Keratinocyte (primary cell): ENCODE measurements at regions not wholly inside any gene's neighbourhood (a gene's known extent, or its start where the extent isn't known, plus 50 kb on each side); places are given as distances from the start of the nearest gene placed in this dataset.

Source experiments
- DNase-seq: peaks from one replicate; pipeline ENCODE4 v3.0.0-alpha.2; 2011; ENCODE audit warnings: low read depth, missing footprints, low spot score
- FAIRE-seq: peaks from 2 replicates; lab custom pipeline; 2011; peaks lifted over from hg19 to GRCh38; lab: Jason Lieb, UNC
- H2AFZ ChIP-seq: 2 replicates; pipeline ENCODE4 v1.6.0; 2012; ENCODE audit warnings: low read length, control low read depth, inconsistent platforms; ENCODE audit not compliant: control insufficient read depth
- H3K27ac ChIP-seq: 2 replicates; pipeline ENCODE4 v1.5.1; 2011; ENCODE audit warnings: low read length; ENCODE audit not compliant: control insufficient read depth, insufficient read depth
- H3K27me3 ChIP-seq: 3 replicates; pipeline ENCODE4 v1.6.0; 2011; ENCODE audit warnings: low read length; ENCODE audit not compliant: control insufficient read depth, insufficient read depth; ENCODE audit errors: extremely low read depth
- H3K36me3 ChIP-seq, 2 experiments: 2 replicates in 1 of 2; 3 replicates in 1 of 2; pipeline ENCODE4 v1.5.1; 2011; ENCODE audit warnings: low read length in 2 of 2, mild to moderate bottlenecking in 1 of 2; ENCODE audit not compliant: control insufficient read depth in 2 of 2, insufficient read depth in 2 of 2; ENCODE audit errors: extremely low read depth in 1 of 2
- H3K4me1 ChIP-seq: 3 replicates; pipeline ENCODE4 v1.5.1; 2011; ENCODE audit warnings: low read length; ENCODE audit not compliant: control insufficient read depth, insufficient read depth; ENCODE audit errors: extremely low read depth
- H3K4me2 ChIP-seq: 3 replicates; pipeline ENCODE4 v1.6.0; 2011; ENCODE audit warnings: low read depth, low read length; ENCODE audit not compliant: control insufficient read depth, insufficient read depth; ENCODE audit errors: extremely low read depth
- H3K4me3 ChIP-seq, 3 experiments: fragments of 200-600 bp in 1 of 3; sonication (generic) in 1 of 3; 2 replicates in 2 of 3; 3 replicates in 1 of 3; pipeline ENCODE4 v1.5.1; 2011 to 2016; ENCODE audit warnings: low read length in 3 of 3, mild to moderate bottlenecking in 3 of 3, control low read depth in 2 of 3, inconsistent platforms in 1 of 3, low read depth in 1 of 3, mixed read lengths in 1 of 3, mixed run types in 1 of 3, moderate library complexity in 1 of 3; ENCODE audit not compliant: control insufficient read depth in 2 of 3, insufficient read depth in 2 of 3; ENCODE audit errors: extremely low read depth in 1 of 3
- H3K79me2 ChIP-seq: 2 replicates; pipeline ENCODE4 v1.6.0; 2012; ENCODE audit warnings: low read length; ENCODE audit not compliant: control insufficient read depth, insufficient read depth
- H3K9ac ChIP-seq: 3 replicates; pipeline ENCODE4 v1.6.0; 2011; ENCODE audit warnings: low read length; ENCODE audit not compliant: control insufficient read depth, insufficient read depth; ENCODE audit errors: extremely low read depth
- H3K9me1 ChIP-seq: 3 replicates; pipeline ENCODE4 v1.6.0; 2011; ENCODE audit warnings: low read length; ENCODE audit not compliant: control insufficient read depth, insufficient read depth; ENCODE audit errors: extremely low read depth
- H3K9me3 ChIP-seq: 2 replicates; pipeline ENCODE4 v1.5.1; 2012; ENCODE audit warnings: low read depth, low read length; ENCODE audit not compliant: control insufficient read depth
- H4K20me1 ChIP-seq: 3 replicates; pipeline ENCODE4 v1.6.0; 2011; ENCODE audit warnings: low read length; ENCODE audit not compliant: control insufficient read depth, insufficient read depth; ENCODE audit errors: extremely low read depth
- CTCF ChIP-seq, 3 experiments: IDR thresholded peaks in 1 of 3; conservative IDR thresholded peaks in 1 of 3; optimal IDR thresholded peaks in 1 of 3; 2 replicates in 2 of 3; 3 replicates in 1 of 3; pipeline versions ENCODE3 to v1.5.1; 2011; ENCODE audit warnings: low read length in 3 of 3, mild to moderate bottlenecking in 3 of 3, moderate library complexity in 2 of 3, control low read depth in 1 of 3, inconsistent platforms in 1 of 3; ENCODE audit not compliant: insufficient read depth in 2 of 3; ENCODE audit errors: extremely low read depth in 1 of 3
- EZH2 ChIP-seq: IDR thresholded peaks from one replicate; pipeline ENCODE4 v1.6.1; 2012; ENCODE audit warnings: inconsistent platforms, mild to moderate bottlenecking, low read length, moderate library complexity
- dilution Hi-C: fragments of 300-500 bp; cut with MboI; formaldehyde crosslinking; loops from one replicate; pipeline ENCODE4 v1.7.0; 2020; ENCODE audit warnings: low sequenced_read_pairs; ENCODE audit not compliant: extremely low pct_ligation_motif_present

- no peaks in the 10 kb centered on the region for H3K36me3 ChIP-seq
- TF ChIP-seq EZH2 (no peak), CTCF (optimal IDR thresholded peaks at IDR 0.05 in 1 of 3, IDR thresholded peaks at IDR 0.05 in 1 of 3, conservative IDR thresholded peaks at IDR 0.05 in 1 of 3; ENCODE audit: extremely low read depth in 1 of 3, insufficient read depth in 2 of 3, low read length in 3 of 3) (no peak)
- H3K4me1 ChIP-seq: no peaks in the 10 kb centered on the region
- no peak overlapping the region for H3K4me3 ChIP-seq
- dilution Hi-C loops: no loop called here
- no peak overlapping the region for H3K9ac ChIP-seq
- H3K27ac ChIP-seq: no peak overlapping the region
- H3K4me2 ChIP-seq: no peak overlapping the region
- H3K9me1 ChIP-seq: no peaks in the 10 kb centered on the region
- no peak overlapping the region for H2AFZ ChIP-seq
- FAIRE-seq: no peak
- no peak for DNase-seq
- peaks cover 3% of the 10 kb centered on the region for H3K9me3 ChIP-seq
- H3K27me3 ChIP-seq: no peaks in the 10 kb centered on the region
- H3K79me2 ChIP-seq: no peaks in the 10 kb centered on the region
- H4K20me1 ChIP-seq: no peaks in the 10 kb centered on the region
These were observed 65.9 kb upstream of the POMGNT2 start for GRCh38 chr3:43171748-43172147.

GRCh38 chr3:43170553-43170952 is 64.7 kb upstream of the POMGNT2 start:
- TF ChIP-seq CTCF (optimal IDR thresholded peaks at IDR 0.05 in 1 of 3, IDR thresholded peaks at IDR 0.05 in 1 of 3, conservative IDR thresholded peaks at IDR 0.05 in 1 of 3; ENCODE audit: extremely low read depth in 1 of 3, insufficient read depth in 2 of 3, low read length in 3 of 3) (no peak), EZH2 (no peak)
- Histone ChIP-seq H3K27me3 (no peaks in the 10 kb centered on the region), H3K4me2 (no peak overlapping the region), H4K20me1 (no peaks in the 10 kb centered on the region), H3K9me3 (peaks cover 3% of the 10 kb centered on the region), H3K4me3 (no peak overlapping the region), H2AFZ (no peak overlapping the region), H3K36me3 (no peaks in the 10 kb centered on the region), H3K27ac (no peak overlapping the region), H3K4me1 (no peaks in the 10 kb centered on the region), H3K79me2 (no peaks in the 10 kb centered on the region), H3K9ac (no peak overlapping the region), H3K9me1 (no peaks in the 10 kb centered on the region)
- dilution Hi-C loops: no loop called here
- no peak for DNase-seq
- no peak for FAIRE-seq
